Astrocyte (in vitro differentiated cells and primary cell): ENCODE measurements at regions not wholly inside any gene's neighbourhood (a gene's known extent, or its start where the extent isn't known, plus 50 kb on each side); places are given as distances from the start of the nearest gene placed in this dataset.

Source experiments
- EZH2 ChIP-seq: IDR thresholded peaks from 2 replicates; pipeline ENCODE4 v1.6.1; 2012; ENCODE audit warnings: mild to moderate bottlenecking, low read length, inconsistent platforms; ENCODE audit not compliant: insufficient read depth
- TF ChIP-seq, protein P1 (sequence below): IDR thresholded peaks from 2 replicates; pipeline ENCODE4 v1.5.1; 2011; ENCODE audit warnings: low read depth, mild to moderate bottlenecking, inconsistent platforms, low read length, moderate library complexity; ENCODE audit not compliant: insufficient read depth

- TF ChIP-seq, protein P1, sequence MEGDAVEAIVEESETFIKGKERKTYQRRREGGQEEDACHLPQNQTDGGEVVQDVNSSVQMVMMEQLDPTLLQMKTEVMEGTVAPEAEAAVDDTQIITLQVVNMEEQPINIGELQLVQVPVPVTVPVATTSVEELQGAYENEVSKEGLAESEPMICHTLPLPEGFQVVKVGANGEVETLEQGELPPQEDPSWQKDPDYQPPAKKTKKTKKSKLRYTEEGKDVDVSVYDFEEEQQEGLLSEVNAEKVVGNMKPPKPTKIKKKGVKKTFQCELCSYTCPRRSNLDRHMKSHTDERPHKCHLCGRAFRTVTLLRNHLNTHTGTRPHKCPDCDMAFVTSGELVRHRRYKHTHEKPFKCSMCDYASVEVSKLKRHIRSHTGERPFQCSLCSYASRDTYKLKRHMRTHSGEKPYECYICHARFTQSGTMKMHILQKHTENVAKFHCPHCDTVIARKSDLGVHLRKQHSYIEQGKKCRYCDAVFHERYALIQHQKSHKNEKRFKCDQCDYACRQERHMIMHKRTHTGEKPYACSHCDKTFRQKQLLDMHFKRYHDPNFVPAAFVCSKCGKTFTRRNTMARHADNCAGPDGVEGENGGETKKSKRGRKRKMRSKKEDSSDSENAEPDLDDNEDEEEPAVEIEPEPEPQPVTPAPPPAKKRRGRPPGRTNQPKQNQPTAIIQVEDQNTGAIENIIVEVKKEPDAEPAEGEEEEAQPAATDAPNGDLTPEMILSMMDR = peak; percentile 17
- no peak for TF ChIP-seq EZH2
Measured at GRCh38 chr4:162461952-162462351, 298.2 kb upstream of the FSTL5 start.
